Vagina (tissue), 2 donors: ENCODE measurements at regions not wholly inside any gene's neighbourhood (a gene's known extent, or its start where the extent isn't known, plus 50 kb on each side); places are given as distances from the start of the nearest gene placed in this dataset.

Experiments
- POLR2A ChIP-seq, 2 donors: fragments of 450-650 bp; IDR thresholded peaks; one replicate each; pipeline ENCODE4 v1.6.1; 2017; ENCODE audit warnings: antibody characterized with exemption in 2 of 2, mild to moderate bottlenecking in 2 of 2, moderate library complexity in 2 of 2
- POLR2AphosphoS5 ChIP-seq, 2 donors: sonication (generic); formaldehyde crosslinking; IDR thresholded peaks; one replicate each; pipeline ENCODE4 v1.9.0; 2017; ENCODE audit warnings: antibody characterized with exemption in 2 of 2, mild to moderate bottlenecking in 2 of 2, low read depth in 1 of 2; ENCODE audit not compliant: insufficient read depth in 1 of 2
- TF ChIP-seq, protein P1 (sequence below), 3 experiments: fragments of 450-650 bp in 2 of 3; fragments of 200-600 bp in 1 of 3; sonication (generic) in 1 of 3; IDR thresholded peaks; one replicate each; pipeline ENCODE4 v1.5.1; 2017 to 2019; ENCODE audit warnings: antibody characterized with exemption in 3 of 3, mild to moderate bottlenecking in 2 of 3, moderate library complexity in 2 of 3

DNA sequence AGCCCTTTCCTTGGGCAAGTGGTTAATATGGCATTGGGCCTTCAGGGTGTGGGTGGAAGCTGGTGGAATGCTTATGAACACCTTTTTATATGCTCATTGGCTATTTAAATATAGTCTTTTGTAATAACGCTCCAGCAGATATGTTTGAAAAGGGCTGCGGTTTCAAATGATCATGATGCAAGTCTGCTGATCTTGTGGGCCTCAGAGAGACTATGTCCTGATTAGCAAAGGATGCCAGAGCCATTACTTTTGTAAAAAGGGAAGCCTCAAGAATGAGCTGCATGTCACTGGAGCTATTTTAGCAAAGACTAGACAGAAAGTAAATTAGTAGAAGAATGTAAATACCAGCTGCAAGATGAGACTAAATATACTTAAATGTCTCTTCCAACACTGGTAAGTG lies 200.5 kb downstream of the GXYLT1 start:
- TF ChIP-seq, protein P1, sequence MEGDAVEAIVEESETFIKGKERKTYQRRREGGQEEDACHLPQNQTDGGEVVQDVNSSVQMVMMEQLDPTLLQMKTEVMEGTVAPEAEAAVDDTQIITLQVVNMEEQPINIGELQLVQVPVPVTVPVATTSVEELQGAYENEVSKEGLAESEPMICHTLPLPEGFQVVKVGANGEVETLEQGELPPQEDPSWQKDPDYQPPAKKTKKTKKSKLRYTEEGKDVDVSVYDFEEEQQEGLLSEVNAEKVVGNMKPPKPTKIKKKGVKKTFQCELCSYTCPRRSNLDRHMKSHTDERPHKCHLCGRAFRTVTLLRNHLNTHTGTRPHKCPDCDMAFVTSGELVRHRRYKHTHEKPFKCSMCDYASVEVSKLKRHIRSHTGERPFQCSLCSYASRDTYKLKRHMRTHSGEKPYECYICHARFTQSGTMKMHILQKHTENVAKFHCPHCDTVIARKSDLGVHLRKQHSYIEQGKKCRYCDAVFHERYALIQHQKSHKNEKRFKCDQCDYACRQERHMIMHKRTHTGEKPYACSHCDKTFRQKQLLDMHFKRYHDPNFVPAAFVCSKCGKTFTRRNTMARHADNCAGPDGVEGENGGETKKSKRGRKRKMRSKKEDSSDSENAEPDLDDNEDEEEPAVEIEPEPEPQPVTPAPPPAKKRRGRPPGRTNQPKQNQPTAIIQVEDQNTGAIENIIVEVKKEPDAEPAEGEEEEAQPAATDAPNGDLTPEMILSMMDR (IDR thresholded peaks at IDR 0.05): no peak
- TF ChIP-seq POLR2AphosphoS5 (IDR thresholded peaks at IDR 0.05; ENCODE audit: insufficient read depth in 1 of 2, low read depth in 1 of 2) (no peak), POLR2A (IDR thresholded peaks at IDR 0.05) (no peak)
